Astrocyte (in vitro differentiated cells and primary cell): ENCODE measurements at regions not wholly inside any gene's neighbourhood (a gene's known extent, or its start where the extent isn't known, plus 50 kb on each side); places are given as distances from the start of the nearest gene placed in this dataset.
A peak's percentile ranks its signal among the peaks of the same experiment; 100 is the strongest.

Source experiments
- DNase-seq: peaks from one replicate; pipeline ENCODE4 v3.0.0-alpha.2; 2010; ENCODE audit warnings: low read depth
- FAIRE-seq: peaks from 2 replicates; lab custom pipeline; 2011; peaks lifted over from hg19 to GRCh38; lab: Jason Lieb, UNC
- H2AFZ ChIP-seq: 2 replicates; pipeline ENCODE4 v1.6.0; 2012; ENCODE audit warnings: low read depth, low read length, inconsistent platforms
- H3K27ac ChIP-seq: 2 replicates; pipeline ENCODE4 v1.5.1; 2011; ENCODE audit warnings: low read depth, low read length, inconsistent platforms
- H3K27me3 ChIP-seq: 2 replicates; pipeline ENCODE4 v1.6.0; 2011; ENCODE audit warnings: low read length, inconsistent platforms; ENCODE audit not compliant: insufficient read depth
- H3K36me3 ChIP-seq: 2 replicates; pipeline ENCODE4 v1.5.1; 2011; ENCODE audit warnings: low read length, inconsistent platforms; ENCODE audit not compliant: insufficient read depth
- H3K4me1 ChIP-seq: 2 replicates; pipeline ENCODE4 v1.5.1; 2011; ENCODE audit warnings: low read length, inconsistent platforms; ENCODE audit not compliant: insufficient read depth
- H3K4me2 ChIP-seq: 2 replicates; pipeline ENCODE4 v1.6.0; 2012; ENCODE audit warnings: low read length, inconsistent platforms
- H3K4me3 ChIP-seq: 2 replicates; pipeline ENCODE4 v1.5.1; 2011; ENCODE audit warnings: low read depth, mild to moderate bottlenecking, low read length, inconsistent platforms; ENCODE audit not compliant: insufficient read depth
- H3K79me2 ChIP-seq: 2 replicates; pipeline ENCODE4 v1.6.0; 2012; ENCODE audit warnings: mild to moderate bottlenecking, low read length, inconsistent platforms; ENCODE audit not compliant: insufficient read depth
- H3K9ac ChIP-seq: 2 replicates; pipeline ENCODE4 v1.6.0; 2012; ENCODE audit warnings: mild to moderate bottlenecking, low read length, inconsistent platforms
- H3K9me3 ChIP-seq: 2 replicates; pipeline ENCODE4 v1.5.1; 2012; ENCODE audit warnings: low read depth, mild to moderate bottlenecking, low read length, inconsistent platforms; ENCODE audit not compliant: insufficient read depth
- H4K20me1 ChIP-seq: 2 replicates; pipeline ENCODE4 v1.6.0; 2012; ENCODE audit warnings: low read length, inconsistent platforms; ENCODE audit not compliant: insufficient read depth
- H3K27ac Mint-ChIP-seq: one replicate; pipeline ENCODE4 v1.8.0; 2021; ENCODE audit warnings: mild to moderate bottlenecking, mixed read lengths; ENCODE audit not compliant: unreplicated experiment
- H3K27me3 Mint-ChIP-seq: one replicate; pipeline ENCODE4 v1.8.0; 2021; ENCODE audit warnings: low read depth, mixed read lengths; ENCODE audit not compliant: unreplicated experiment
- H3K36me3 Mint-ChIP-seq: one replicate; pipeline ENCODE4 v1.8.0; 2021; ENCODE audit warnings: low read depth, mixed read lengths; ENCODE audit not compliant: unreplicated experiment
- H3K4me1 Mint-ChIP-seq: one replicate; pipeline ENCODE4 v1.8.0; 2021; ENCODE audit warnings: low read depth, mixed read lengths; ENCODE audit not compliant: unreplicated experiment
- H3K4me3 Mint-ChIP-seq: one replicate; pipeline ENCODE4 v1.8.0; 2021; ENCODE audit warnings: mild to moderate bottlenecking, moderate library complexity, mixed read lengths; ENCODE audit not compliant: unreplicated experiment
- H3K9me3 Mint-ChIP-seq: one replicate; pipeline ENCODE4 v1.8.0; 2021; ENCODE audit warnings: mild to moderate bottlenecking, mixed read lengths; ENCODE audit not compliant: unreplicated experiment
- EZH2 ChIP-seq: IDR thresholded peaks from 2 replicates; pipeline ENCODE4 v1.6.1; 2012; ENCODE audit warnings: mild to moderate bottlenecking, low read length, inconsistent platforms; ENCODE audit not compliant: insufficient read depth
- TF ChIP-seq, protein P1 (sequence below): IDR thresholded peaks from 2 replicates; pipeline ENCODE4 v1.5.1; 2011; ENCODE audit warnings: low read depth, mild to moderate bottlenecking, inconsistent platforms, low read length, moderate library complexity; ENCODE audit not compliant: insufficient read depth

DNA sequence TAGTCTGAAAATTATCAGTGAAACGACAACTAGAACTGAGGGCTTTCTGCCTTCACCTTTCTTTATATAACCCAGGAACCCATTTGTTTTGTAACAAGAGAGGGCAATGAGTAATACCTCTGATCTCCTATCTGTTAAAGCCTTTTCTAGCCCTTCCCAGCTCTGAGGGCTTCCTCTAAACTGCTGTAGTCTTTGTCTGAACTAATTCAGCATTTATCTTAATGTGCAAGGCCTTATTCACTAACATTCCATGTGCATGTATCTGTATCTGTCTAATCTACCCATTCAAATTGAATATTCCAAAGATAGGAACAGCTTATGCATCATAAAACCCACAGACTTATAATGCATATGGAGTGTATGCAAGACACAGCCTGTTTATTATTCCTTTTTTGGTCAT is 167.1 kb downstream of the LYPLAL1 start:
- Histone ChIP-seq H3K27me3 (no peaks in the 10 kb centered on the region), H3K79me2 (no peaks in the 10 kb centered on the region), H3K4me3 (no peak overlapping the region), H3K9ac (no peak overlapping the region), H3K36me3 (no peaks in the 10 kb centered on the region), H4K20me1 (no peaks in the 10 kb centered on the region), H3K4me1 (peaks cover 10% of the 10 kb centered on the region), H3K4me2 (no peak overlapping the region), H3K9me3 (peaks cover 4% of the 10 kb centered on the region), H3K27ac (peak overlapping the region; percentile 24), H2AFZ (no peak overlapping the region)
- H3K9me3 Mint-ChIP-seq, result peaks cover 7% of the 10 kb centered on the region
- peaks cover 9% of the 10 kb centered on the region for H3K4me1 Mint-ChIP-seq
- peak; percentile 87 for DNase-seq
- no peak overlapping the region for H3K27ac Mint-ChIP-seq
- peak; percentile 66 for FAIRE-seq
- no peaks in the 10 kb centered on the region for H3K36me3 Mint-ChIP-seq
- no peak overlapping the region for H3K4me3 Mint-ChIP-seq
- H3K27me3 Mint-ChIP-seq, result no peaks in the 10 kb centered on the region
- TF ChIP-seq, protein P1, sequence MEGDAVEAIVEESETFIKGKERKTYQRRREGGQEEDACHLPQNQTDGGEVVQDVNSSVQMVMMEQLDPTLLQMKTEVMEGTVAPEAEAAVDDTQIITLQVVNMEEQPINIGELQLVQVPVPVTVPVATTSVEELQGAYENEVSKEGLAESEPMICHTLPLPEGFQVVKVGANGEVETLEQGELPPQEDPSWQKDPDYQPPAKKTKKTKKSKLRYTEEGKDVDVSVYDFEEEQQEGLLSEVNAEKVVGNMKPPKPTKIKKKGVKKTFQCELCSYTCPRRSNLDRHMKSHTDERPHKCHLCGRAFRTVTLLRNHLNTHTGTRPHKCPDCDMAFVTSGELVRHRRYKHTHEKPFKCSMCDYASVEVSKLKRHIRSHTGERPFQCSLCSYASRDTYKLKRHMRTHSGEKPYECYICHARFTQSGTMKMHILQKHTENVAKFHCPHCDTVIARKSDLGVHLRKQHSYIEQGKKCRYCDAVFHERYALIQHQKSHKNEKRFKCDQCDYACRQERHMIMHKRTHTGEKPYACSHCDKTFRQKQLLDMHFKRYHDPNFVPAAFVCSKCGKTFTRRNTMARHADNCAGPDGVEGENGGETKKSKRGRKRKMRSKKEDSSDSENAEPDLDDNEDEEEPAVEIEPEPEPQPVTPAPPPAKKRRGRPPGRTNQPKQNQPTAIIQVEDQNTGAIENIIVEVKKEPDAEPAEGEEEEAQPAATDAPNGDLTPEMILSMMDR, result no peak
- no peak for TF ChIP-seq EZH2

DNA sequence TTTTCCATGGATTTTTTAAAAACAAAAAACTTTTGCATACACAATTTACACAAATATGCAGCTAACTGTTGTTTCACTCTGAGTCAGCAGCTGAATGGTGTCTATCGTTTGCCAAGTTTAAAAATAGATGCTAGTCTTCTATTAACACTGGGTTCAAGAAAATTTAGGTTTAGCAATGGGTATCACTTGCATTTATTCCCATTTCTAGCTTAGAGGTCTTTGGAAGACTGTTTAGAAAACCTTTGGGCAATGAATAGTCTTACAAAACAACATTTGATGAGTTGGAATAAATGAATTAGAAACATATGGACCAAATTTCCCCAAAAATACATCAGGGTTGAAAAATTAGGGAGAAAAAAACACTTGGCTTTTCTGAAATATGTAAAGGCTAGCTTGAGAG is 165.8 kb downstream of the LYPLAL1 start:
- no peaks in the 10 kb centered on the region for H3K36me3 Mint-ChIP-seq
- Histone ChIP-seq H3K4me1 (peaks cover 10% of the 10 kb centered on the region), H3K9ac (no peak overlapping the region), H3K36me3 (no peaks in the 10 kb centered on the region), H4K20me1 (no peaks in the 10 kb centered on the region), H3K27ac (no peak overlapping the region), H3K79me2 (no peaks in the 10 kb centered on the region), H3K9me3 (no peaks in the 10 kb centered on the region), H3K4me2 (peak overlapping the region; percentile 47), H3K27me3 (no peaks in the 10 kb centered on the region), H2AFZ (no peak overlapping the region), H3K4me3 (no peak overlapping the region)
- no peaks in the 10 kb centered on the region for H3K9me3 Mint-ChIP-seq
- TF ChIP-seq EZH2, result no peak
- TF ChIP-seq, protein P1, result no peak
- DNase-seq (peak; percentile 47), FAIRE-seq (peak; percentile 43)
- H3K27ac Mint-ChIP-seq, result no peak overlapping the region
- H3K27me3 Mint-ChIP-seq, result no peaks in the 10 kb centered on the region
- peaks cover 9% of the 10 kb centered on the region for H3K4me1 Mint-ChIP-seq
- H3K4me3 Mint-ChIP-seq, result no peak overlapping the region

DNA sequence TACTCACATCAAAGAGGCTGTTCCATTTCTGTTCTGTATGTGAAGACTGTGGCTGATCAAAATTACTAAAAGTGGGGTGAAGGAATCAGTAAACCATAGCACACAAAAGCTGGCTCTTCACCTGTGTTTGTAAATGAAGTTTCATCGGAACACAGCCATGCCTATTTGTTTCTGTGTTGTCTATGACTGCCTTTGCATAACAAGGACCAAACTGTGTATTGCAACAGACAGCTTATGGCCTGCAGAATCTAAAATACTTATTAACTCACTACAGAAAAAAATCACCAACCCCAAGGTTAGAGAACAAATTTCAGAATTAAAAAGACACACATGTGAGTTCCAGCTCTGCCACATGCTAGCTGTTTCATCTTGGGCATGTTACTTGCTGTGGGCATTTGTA is 163.9 kb downstream of the LYPLAL1 start:
- FAIRE-seq, result no peak
- no peak overlapping the region for H3K27ac Mint-ChIP-seq
- H3K4me2 ChIP-seq, result no peak overlapping the region
- H3K9me3 Mint-ChIP-seq, result no peaks in the 10 kb centered on the region
- no peaks in the 10 kb centered on the region for H3K36me3 ChIP-seq
- no peaks in the 10 kb centered on the region for H3K27me3 ChIP-seq
- no peak for TF ChIP-seq EZH2
- TF ChIP-seq, protein P1, result no peak
- no peak overlapping the region for H3K9ac ChIP-seq
- peaks cover 10% of the 10 kb centered on the region for H3K4me1 ChIP-seq
- no peak overlapping the region for H2AFZ ChIP-seq
- DNase-seq, result no peak
- H3K79me2 ChIP-seq, result no peaks in the 10 kb centered on the region
- no peaks in the 10 kb centered on the region for H4K20me1 ChIP-seq
- H3K4me3 Mint-ChIP-seq, result no peak overlapping the region
- H3K4me1 Mint-ChIP-seq, result peaks cover 11% of the 10 kb centered on the region
- H3K4me3 ChIP-seq, result no peak overlapping the region
- H3K9me3 ChIP-seq, result no peaks in the 10 kb centered on the region
- no peaks in the 10 kb centered on the region for H3K27me3 Mint-ChIP-seq
- H3K27ac ChIP-seq, result no peak overlapping the region
- H3K36me3 Mint-ChIP-seq, result no peaks in the 10 kb centered on the region
